ENCODE measurements at regions not wholly inside any gene's neighbourhood (a gene's known extent, or its start where the extent isn't known, plus 50 kb on each side); places are given as distances from the start of the nearest gene placed in this dataset.

GRCh38 chr1:208533746-208534598 is 289.8 kb upstream of the PLXNA2 start:
- TF ChIP-seq EP300 (IDR thresholded peaks at IDR 0.05) (no peak), CTCF (IDR thresholded peaks at IDR 0.05) (no peak)
